ENCODE measurements at regions not wholly inside any gene's neighbourhood (a gene's known extent, or its start where the extent isn't known, plus 50 kb on each side); places are given as distances from the start of the nearest gene placed in this dataset.

GRCh38 chr13:106752584-106753170, 184.7 kb upstream of the ARGLU1 start:
- Histone ChIP-seq H3K9ac (ENCODE audit: low read length) (no peak overlapping the region), H3K4me3 (replicated peaks in 1 of 2; ENCODE audit: low read depth in 1 of 2, low read length in 2 of 2) (no peak overlapping the region), H3K4me2 (ENCODE audit: low read length) (no peak overlapping the region), H3K27ac (ENCODE audit: low read depth, low read length) (no peak overlapping the region), H3K9me2 (ENCODE audit: insufficient read depth) (no peaks in the 10 kb centered on the region), H2AFZ (ENCODE audit: low read depth, low read length, poor library complexity, severe bottlenecking) (no peak overlapping the region), H3K4me1 (ENCODE audit: control insufficient read depth in 1 of 2, insufficient read depth in 2 of 2, low read length in 2 of 2) (no peaks in the 10 kb centered on the region), H3K27me3 (ENCODE audit: insufficient read depth, low read length) (peaks cover 27% of the 10 kb centered on the region), H3K36me3 (ENCODE audit: control insufficient read depth in 1 of 2, insufficient read depth in 2 of 2, low read length in 2 of 2) (no peaks in the 10 kb centered on the region), H3K9me3 (ENCODE audit: control insufficient read depth in 1 of 2, insufficient read depth in 1 of 2, low read depth in 1 of 2, low read length in 2 of 2) (no peaks in the 10 kb centered on the region), H3K79me2 (ENCODE audit: insufficient read depth, low read length) (no peaks in the 10 kb centered on the region), H4K20me1 (ENCODE audit: insufficient read depth) (no peaks in the 10 kb centered on the region)
- DNase-seq (ENCODE audit: low read depth, low spot score): no peak
- BruUV-seq (replicated peaks): no TSS peak
- RAD21 ChIA-PET (ENCODE audit: low non-redundant PET in 1 of 2, low total read pairs in 2 of 2, uncharacterized antibody in 2 of 2, unreplicated experiment in 2 of 2): interaction anchor here in 1 of 2 experiments (0.7 kb wide), 1 partner anchor 51 kb away, joined by 3 read pairs; no protein-coding TSS in a partner anchor
- CTCF ChIA-PET: no interaction called here
- POLR2A ChIA-PET: no interaction called here
- ATAC-seq: no peak
- TF ChIP-seq SP1 (IDR thresholded peaks at IDR 0.05; ENCODE audit: low read depth) (no peak), RAD21 (IDR thresholded peaks at IDR 0.05; ENCODE audit: low read depth) (no peak), TCF7L2 (IDR thresholded peaks at IDR 0.05; ENCODE audit: borderline replicate concordance, extremely low read depth, insufficient read depth, insufficient read length) (no peak), CBX3 (IDR thresholded peaks at IDR 0.05; ENCODE audit: low read depth) (no peak), JUND (IDR thresholded peaks at IDR 0.05) (no peak), ELF1 (IDR thresholded peaks at IDR 0.05; ENCODE audit: borderline replicate concordance, low read depth) (no peak), ZFX (IDR thresholded peaks at IDR 0.05) (no peak), FOSL1 (IDR thresholded peaks at IDR 0.05; ENCODE audit: low read depth) (no peak), ZNF274 (IDR thresholded peaks at IDR 0.05; ENCODE audit: low read depth, low read length) (no peak), SIN3A (IDR thresholded peaks at IDR 0.05; ENCODE audit: low read depth) (no peak), EZH2 (IDR thresholded peaks at IDR 0.05) (no peak), SRF (IDR thresholded peaks at IDR 0.05; ENCODE audit: low read depth) (no peak)
- TF ChIP-seq, protein P1, sequence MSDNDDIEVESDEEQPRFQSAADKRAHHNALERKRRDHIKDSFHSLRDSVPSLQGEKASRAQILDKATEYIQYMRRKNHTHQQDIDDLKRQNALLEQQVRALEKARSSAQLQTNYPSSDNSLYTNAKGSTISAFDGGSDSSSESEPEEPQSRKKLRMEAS (IDR thresholded peaks at IDR 0.05): no peak
- TF ChIP-seq, protein P2, sequence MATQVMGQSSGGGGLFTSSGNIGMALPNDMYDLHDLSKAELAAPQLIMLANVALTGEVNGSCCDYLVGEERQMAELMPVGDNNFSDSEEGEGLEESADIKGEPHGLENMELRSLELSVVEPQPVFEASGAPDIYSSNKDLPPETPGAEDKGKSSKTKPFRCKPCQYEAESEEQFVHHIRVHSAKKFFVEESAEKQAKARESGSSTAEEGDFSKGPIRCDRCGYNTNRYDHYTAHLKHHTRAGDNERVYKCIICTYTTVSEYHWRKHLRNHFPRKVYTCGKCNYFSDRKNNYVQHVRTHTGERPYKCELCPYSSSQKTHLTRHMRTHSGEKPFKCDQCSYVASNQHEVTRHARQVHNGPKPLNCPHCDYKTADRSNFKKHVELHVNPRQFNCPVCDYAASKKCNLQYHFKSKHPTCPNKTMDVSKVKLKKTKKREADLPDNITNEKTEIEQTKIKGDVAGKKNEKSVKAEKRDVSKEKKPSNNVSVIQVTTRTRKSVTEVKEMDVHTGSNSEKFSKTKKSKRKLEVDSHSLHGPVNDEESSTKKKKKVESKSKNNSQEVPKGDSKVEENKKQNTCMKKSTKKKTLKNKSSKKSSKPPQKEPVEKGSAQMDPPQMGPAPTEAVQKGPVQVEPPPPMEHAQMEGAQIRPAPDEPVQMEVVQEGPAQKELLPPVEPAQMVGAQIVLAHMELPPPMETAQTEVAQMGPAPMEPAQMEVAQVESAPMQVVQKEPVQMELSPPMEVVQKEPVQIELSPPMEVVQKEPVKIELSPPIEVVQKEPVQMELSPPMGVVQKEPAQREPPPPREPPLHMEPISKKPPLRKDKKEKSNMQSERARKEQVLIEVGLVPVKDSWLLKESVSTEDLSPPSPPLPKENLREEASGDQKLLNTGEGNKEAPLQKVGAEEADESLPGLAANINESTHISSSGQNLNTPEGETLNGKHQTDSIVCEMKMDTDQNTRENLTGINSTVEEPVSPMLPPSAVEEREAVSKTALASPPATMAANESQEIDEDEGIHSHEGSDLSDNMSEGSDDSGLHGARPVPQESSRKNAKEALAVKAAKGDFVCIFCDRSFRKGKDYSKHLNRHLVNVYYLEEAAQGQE (IDR thresholded peaks at IDR 0.05; ENCODE audit: low read depth): no peak
- intact Hi-C loops (cut with micrococcal nuclease): no loop called here
